ENCODE measurements at regions not wholly inside any gene's neighbourhood (a gene's known extent, or its start where the extent isn't known, plus 50 kb on each side); places are given as distances from the start of the nearest gene placed in this dataset.
A peak's percentile ranks its signal among the peaks of the same experiment; 100 is the strongest.

- no peak overlapping the region for H3K4me3 ChIP-seq (ENCODE audit: low read depth, low read length)
- H3K27me3 ChIP-seq: no peaks in the 10 kb centered on the region
- no peaks in the 10 kb centered on the region for H3K4me1 ChIP-seq
- no peak for DNase-seq
- H3K9me3 ChIP-seq: no peaks in the 10 kb centered on the region
- H3K36me3 ChIP-seq: no peaks in the 10 kb centered on the region
- no peak for TF ChIP-seq CTCF (IDR thresholded peaks at IDR 0.05; ENCODE audit: low read depth, low read length)
Observed at GRCh38 chr2:53549497-53549896, 218.1 kb upstream of the CHAC2 start.

- DNase-seq: no peak
- no peaks in the 10 kb centered on the region for H3K9me3 ChIP-seq
- no peaks in the 10 kb centered on the region for H3K4me1 ChIP-seq
- no peak overlapping the region for H3K4me3 ChIP-seq (ENCODE audit: low read depth, low read length)
- H3K36me3 ChIP-seq: no peaks in the 10 kb centered on the region
- no peak for TF ChIP-seq CTCF (IDR thresholded peaks at IDR 0.05; ENCODE audit: low read depth, low read length)
- H3K27me3 ChIP-seq: no peaks in the 10 kb centered on the region
Observed at GRCh38 chr2:53545604-53546003, 222.0 kb upstream of the CHAC2 start.

GRCh38 chr2:53544871-53545558 lies 222.6 kb upstream of the CHAC2 start:
- no peak for TF ChIP-seq CTCF (IDR thresholded peaks at IDR 0.05; ENCODE audit: low read depth, low read length)
- Histone ChIP-seq H3K36me3 (no peaks in the 10 kb centered on the region), H3K4me3 (ENCODE audit: low read depth, low read length) (no peak overlapping the region), H3K27me3 (no peaks in the 10 kb centered on the region), H3K4me1 (no peaks in the 10 kb centered on the region), H3K9me3 (no peaks in the 10 kb centered on the region)
- no peak for DNase-seq

GRCh38 chr2:53543083-53543482 lies 224.5 kb upstream of the CHAC2 start:
- no peaks in the 10 kb centered on the region for H3K36me3 ChIP-seq
- H3K4me3 ChIP-seq (ENCODE audit: low read depth, low read length): no peak overlapping the region
- no peak for TF ChIP-seq CTCF (IDR thresholded peaks at IDR 0.05; ENCODE audit: low read depth, low read length)
- no peaks in the 10 kb centered on the region for H3K4me1 ChIP-seq
- H3K9me3 ChIP-seq: no peaks in the 10 kb centered on the region
- no peak for DNase-seq
- no peaks in the 10 kb centered on the region for H3K27me3 ChIP-seq

GRCh38 chr2:53536583-53537361 lies 230.8 kb upstream of the CHAC2 start:
- no peak overlapping the region for H3K4me3 ChIP-seq (ENCODE audit: low read depth, low read length)
- peak; percentile 18 for DNase-seq
- H3K9me3 ChIP-seq: no peaks in the 10 kb centered on the region
- H3K27me3 ChIP-seq: no peaks in the 10 kb centered on the region
- no peaks in the 10 kb centered on the region for H3K36me3 ChIP-seq
- H3K4me1 ChIP-seq: peaks cover 16% of the 10 kb centered on the region
- TF ChIP-seq CTCF (IDR thresholded peaks at IDR 0.05; ENCODE audit: low read depth, low read length): no peak

- DNase-seq: no peak
- Histone ChIP-seq H3K4me3 (ENCODE audit: low read depth, low read length) (no peak overlapping the region), H3K36me3 (no peaks in the 10 kb centered on the region), H3K4me1 (peaks cover 16% of the 10 kb centered on the region), H3K9me3 (no peaks in the 10 kb centered on the region), H3K27me3 (no peaks in the 10 kb centered on the region)
- no peak for TF ChIP-seq CTCF (IDR thresholded peaks at IDR 0.05; ENCODE audit: low read depth, low read length)
Observed at GRCh38 chr2:53535234-53535840, 232.3 kb upstream of the CHAC2 start.

Measured in BE2C (cell line).